NOMO-1 (cell line): ENCODE measurements at regions not wholly inside any gene's neighbourhood (a gene's known extent, or its start where the extent isn't known, plus 50 kb on each side); places are given as distances from the start of the nearest gene placed in this dataset.

Source experiments
- DNase-seq, 2 experiments: peaks; one replicate each; lab custom pipeline; 2025; ENCODE audit not compliant: unreplicated experiment in 2 of 2; lab: John Stamatoyannopoulos, UW

GRCh38 chr20:2234598-2235191 is 61.1 kb upstream of the TGM3 start:
- DNase-seq: no peak

- no peak for DNase-seq
Measured at GRCh38 chr20:2236256-2236655, 59.5 kb upstream of the TGM3 start.

- DNase-seq: peak in 1 of 2 experiments; percentile 13
Measured at GRCh38 chr20:2237059-2237458, 58.7 kb upstream of the TGM3 start.

- no peak for DNase-seq
Measured at GRCh38 chr20:2238601-2239000, 57.2 kb upstream of the TGM3 start.

- DNase-seq: no peak
Measured at GRCh38 chr20:2240835-2241234, 55.0 kb upstream of the TGM3 start.

GRCh38 chr20:2242678-2243077 is 53.1 kb upstream of the TGM3 start:
- no peak for DNase-seq

- DNase-seq: no peak
Measured at GRCh38 chr20:2244523-2244922, 51.3 kb upstream of the TGM3 start.

GRCh38 chr20:2244993-2245392 is 50.8 kb upstream of the TGM3 start:
- DNase-seq: no peak

- DNase-seq: no peak
Measured at GRCh38 chr20:2245637-2246036, 50.2 kb upstream of the TGM3 start.
